ENCODE measurements at regions not wholly inside any gene's neighbourhood (a gene's known extent, or its start where the extent isn't known, plus 50 kb on each side); places are given as distances from the start of the nearest gene placed in this dataset.
"Not testable (repeated sequence)": the region's sequence is repeated elsewhere in the genome, so short reads cannot be mapped to it uniquely, and the experiment has no call there.

- DNase-seq (ENCODE audit: low read depth in 4 of 4, low spot score in 2 of 4): no peak
Observed at GRCh38 chr5:54404568-54404967, 50.9 kb upstream of the HSPB3 start.

DNA sequence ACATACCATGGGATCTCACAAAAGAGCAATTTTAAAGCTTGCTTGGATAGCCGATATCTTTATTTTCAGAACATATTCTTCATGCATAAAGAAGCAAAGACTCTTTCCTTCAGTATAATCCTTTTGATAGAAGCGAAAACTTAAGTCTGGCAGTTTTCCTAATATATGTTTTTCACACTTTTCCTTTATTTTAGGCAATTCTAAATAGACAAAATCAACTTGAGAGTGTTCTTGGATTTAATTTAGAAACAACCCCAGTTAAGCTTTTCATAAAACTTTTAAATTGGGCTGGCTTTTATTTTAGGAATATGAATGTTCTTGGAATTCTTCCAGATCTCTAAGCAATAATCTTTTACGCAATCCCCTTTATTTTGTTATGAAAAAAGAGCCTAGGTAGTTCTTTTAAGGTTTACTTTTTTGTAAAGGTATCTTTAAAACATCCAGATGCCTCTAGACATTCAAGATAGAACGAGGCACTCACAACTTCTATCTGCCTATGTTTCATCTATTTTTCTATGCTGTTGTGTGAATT is 51.5 kb upstream of the HSPB3 start:
- no peak for DNase-seq (ENCODE audit: low read depth in 4 of 4, low spot score in 2 of 4)

GRCh38 chr5:54403121-54403520 is 52.4 kb upstream of the HSPB3 start:
- DNase-seq (ENCODE audit: low read depth in 4 of 4, low spot score in 2 of 4): no peak

DNA sequence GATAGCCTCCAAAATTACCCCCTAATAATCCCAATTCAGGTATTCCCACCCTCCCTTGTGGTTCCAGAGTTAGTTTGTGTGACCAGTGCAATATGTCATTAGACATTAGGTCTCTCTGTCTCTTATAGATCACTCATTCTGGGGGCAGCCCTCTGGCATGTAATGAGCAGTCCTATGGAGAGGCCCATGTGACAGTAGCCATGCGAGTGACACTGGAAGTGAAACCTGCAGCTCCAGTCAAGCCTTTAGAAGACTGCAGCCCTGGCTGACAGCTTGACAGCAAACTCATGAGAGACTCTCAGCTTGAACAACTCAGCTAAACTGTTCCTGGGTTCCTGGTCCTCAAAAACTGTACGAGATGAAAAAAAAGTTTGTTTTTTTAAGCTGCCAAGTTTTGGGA is 54.0 kb upstream of the HSPB3 start:
- DNase-seq (ENCODE audit: low read depth in 4 of 4, low spot score in 2 of 4): no peak

DNA sequence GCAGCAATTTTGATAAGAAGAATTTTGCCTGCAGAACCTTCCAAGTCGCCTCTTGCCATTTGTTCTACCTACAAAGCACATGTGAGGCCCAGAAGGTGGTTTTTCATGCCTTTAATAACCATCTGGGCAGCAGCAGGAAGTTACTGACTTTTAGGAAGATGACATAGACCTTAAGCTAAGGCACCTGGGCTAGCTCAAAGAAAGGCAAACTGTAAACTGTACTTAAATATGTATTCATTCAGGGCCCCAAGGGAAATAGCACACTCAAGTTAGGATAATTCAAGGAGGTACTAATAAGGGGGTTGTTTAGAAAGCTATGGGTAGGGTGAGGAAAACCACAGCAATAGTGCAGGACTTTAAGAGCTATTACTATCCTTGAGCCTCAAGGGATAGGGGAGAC is 57.3 kb upstream of the HSPB3 start:
- DNase-seq (ENCODE audit: low read depth in 4 of 4, low spot score in 2 of 4): no peak

GRCh38 chr5:54397420-54397819 is 58.1 kb upstream of the HSPB3 start:
- no peak for DNase-seq (ENCODE audit: low read depth in 4 of 4, low spot score in 2 of 4)

GRCh38 chr5:54393007-54393406 is 62.5 kb upstream of the HSPB3 start:
- DNase-seq (ENCODE audit: low read depth in 4 of 4, low spot score in 2 of 4): not testable (repeated sequence)

- no peak for DNase-seq (ENCODE audit: low read depth in 4 of 4, low spot score in 2 of 4)
Observed at GRCh38 chr5:54390539-54391031, 64.9 kb upstream of the HSPB3 start.

- peak in 2 of 4 donors; percentile 13 to 19 for DNase-seq (ENCODE audit: low read depth in 4 of 4, low spot score in 2 of 4)
Observed at GRCh38 chr5:54390015-54390414, 65.5 kb upstream of the HSPB3 start.

DNA sequence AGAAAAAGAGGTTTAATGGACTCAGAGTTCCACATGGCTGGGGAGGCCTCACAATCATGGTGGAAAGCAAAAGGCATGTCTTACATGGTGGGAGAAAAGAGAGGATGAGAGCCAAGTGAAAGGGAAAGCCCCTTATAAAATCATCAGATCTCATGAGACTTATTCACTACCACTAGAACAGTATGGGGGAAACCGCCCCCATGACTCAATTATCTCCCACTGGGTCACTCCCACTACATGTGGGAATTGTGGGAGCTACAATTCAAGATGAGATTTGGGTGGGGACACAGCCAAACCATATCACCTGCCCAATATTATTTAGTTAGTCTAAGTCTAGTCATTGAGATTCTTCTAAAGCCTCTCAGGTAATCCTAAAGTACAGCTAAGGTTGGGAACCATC is 66.1 kb upstream of the HSPB3 start:
- DNase-seq (ENCODE audit: low read depth in 4 of 4, low spot score in 2 of 4): not testable (repeated sequence)

DNA sequence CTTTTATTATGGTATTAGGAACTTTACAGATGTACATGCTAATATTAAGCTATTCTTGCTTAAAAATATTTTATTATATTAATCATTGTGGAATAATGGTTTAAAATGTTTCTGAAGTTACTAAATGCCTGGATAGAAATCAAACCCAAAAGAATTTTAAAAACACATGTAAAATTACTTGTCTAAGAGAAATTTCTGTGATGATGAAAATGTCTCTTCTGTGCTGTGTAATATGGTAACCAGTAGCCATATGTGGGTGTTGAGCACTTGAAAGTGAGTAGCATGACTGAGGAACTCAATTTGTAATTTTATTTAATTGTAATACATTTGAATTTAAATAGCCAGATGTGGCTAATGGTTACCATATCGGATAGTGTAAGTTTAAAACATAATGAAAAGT is 66.7 kb upstream of the HSPB3 start:
- DNase-seq (ENCODE audit: low read depth in 4 of 4, low spot score in 2 of 4): no peak

GRCh38 chr5:54388409-54388808 is 67.1 kb upstream of the HSPB3 start:
- no peak for DNase-seq (ENCODE audit: low read depth in 4 of 4, low spot score in 2 of 4)

DNA sequence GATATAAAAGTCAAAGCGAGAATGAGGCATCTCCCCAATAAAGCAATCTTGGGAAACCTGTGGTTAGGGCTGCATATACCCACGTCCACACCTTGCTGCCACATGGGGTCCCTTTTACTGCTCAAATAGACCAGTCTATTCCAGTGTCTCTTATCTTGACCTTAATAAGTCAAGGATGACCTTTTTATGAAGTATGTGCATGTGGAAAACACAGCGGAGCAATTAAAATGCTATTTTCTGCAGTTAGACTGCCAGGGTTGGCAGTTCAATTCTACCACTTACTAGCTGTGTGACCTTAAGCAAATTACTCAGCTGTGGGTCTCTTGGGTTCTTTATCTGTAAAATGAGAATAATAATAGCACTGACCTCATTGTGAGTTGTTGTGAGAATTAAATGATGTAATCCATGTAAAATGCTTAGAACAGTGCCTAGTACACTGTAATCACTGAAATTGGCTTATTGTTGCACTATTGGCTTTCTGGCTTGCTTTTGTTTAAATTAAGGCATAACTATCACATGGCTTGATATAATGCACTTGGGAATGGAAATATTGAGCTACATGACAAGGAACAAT is 67.8 kb upstream of the HSPB3 start:
- no peak for DNase-seq (ENCODE audit: low read depth in 4 of 4, low spot score in 2 of 4)

GRCh38 chr5:54387031-54387430 is 68.5 kb upstream of the HSPB3 start:
- no peak for DNase-seq (ENCODE audit: low read depth in 4 of 4, low spot score in 2 of 4)

DNA sequence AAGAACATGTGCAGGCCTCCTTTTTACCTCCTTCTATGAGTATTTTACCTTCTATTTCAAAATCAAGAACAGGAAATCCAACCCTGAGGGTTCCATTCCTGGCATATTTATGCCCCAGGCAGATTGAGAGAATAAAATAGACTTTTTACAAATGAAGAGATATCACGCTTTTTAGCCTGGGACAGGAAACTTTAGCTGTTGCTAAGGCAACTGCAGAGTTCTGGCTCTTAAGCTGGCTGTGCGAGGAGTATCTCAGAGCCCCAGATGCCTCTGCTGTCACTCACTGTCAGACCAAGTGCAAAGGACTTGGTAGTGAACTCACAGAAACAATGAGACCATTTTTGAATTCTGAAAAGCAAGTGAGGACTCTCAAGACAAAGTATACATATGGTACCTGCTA is 69.5 kb upstream of the HSPB3 start:
- DNase-seq (ENCODE audit: low read depth in 4 of 4, low spot score in 2 of 4): no peak

DNA sequence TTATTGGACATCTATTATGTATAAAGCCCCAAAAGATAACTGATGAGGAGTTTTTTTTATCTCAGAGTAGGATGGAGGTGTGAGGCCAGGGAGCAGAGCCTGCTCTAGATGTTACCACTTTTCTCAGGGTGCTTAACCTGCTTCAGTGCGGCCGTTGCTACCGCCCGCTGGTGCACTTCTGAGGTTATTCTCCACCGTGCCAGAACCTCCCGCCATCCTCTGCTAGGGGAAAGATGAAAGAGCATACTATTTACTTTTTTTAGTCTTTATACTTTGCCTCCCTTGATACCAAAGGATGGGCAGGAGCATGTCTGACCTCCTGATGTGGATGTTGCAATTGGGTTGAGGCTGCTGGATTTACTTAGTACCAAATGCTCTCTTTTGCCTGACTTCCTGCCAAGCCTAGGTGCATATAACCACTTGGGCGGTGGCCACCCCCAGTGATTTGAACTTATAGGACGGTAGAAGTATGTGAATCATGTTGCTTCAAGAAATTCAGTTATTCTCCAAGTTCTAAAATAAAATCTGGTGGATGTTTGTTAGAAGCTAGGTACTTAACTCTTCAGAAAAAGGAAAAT is 71.1 kb upstream of the HSPB3 start:
- no peak for DNase-seq (ENCODE audit: low read depth in 4 of 4, low spot score in 2 of 4)

DNA sequence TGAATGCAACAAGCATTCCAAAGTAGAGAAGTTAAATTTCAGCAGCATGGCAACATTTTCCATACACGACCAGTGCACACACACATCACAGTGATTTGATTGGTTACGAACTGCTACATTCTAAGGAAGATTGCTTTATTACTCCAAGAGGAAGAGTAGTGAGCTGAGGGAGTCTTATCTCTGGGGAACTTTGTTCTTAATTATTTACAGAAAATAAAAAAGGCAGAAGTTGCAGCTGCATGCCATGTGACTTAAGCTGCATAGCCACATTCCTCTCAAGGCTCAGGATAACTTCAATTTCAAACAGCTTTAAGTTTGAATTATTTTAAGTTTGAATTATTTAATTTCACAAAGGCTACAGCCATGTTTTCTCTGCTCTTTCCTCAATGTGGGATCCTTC is 71.6 kb upstream of the HSPB3 start:
- DNase-seq (ENCODE audit: low read depth in 4 of 4, low spot score in 2 of 4): no peak

- DNase-seq (ENCODE audit: low read depth in 4 of 4, low spot score in 2 of 4): no peak
Observed at GRCh38 chr5:54383225-54383901, 72.1 kb upstream of the HSPB3 start.

DNA sequence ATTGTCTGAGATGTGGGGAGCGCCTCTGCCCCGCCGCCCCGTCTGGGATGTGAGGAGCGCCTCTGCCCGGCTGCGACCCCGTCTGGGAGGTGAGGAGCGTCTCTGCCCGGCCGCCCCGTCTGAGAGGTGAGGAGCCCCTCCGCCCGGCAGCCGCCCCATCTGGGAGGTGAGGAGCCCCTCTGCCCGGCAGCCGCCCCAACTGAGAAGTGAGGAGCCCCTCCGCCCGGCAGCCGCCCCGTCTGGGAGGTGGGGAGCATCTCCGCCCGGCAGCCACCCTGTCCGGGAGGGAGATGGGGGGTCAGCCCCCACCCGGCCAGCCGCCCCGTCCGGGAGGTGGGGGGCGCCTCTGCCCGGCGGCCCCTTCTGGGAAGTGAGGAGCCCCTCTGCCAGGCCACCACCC is 70.9 kb upstream of the ARL15 start:
- DNase-seq (ENCODE audit: low read depth in 4 of 4, low spot score in 2 of 4): not testable (repeated sequence)

DNA sequence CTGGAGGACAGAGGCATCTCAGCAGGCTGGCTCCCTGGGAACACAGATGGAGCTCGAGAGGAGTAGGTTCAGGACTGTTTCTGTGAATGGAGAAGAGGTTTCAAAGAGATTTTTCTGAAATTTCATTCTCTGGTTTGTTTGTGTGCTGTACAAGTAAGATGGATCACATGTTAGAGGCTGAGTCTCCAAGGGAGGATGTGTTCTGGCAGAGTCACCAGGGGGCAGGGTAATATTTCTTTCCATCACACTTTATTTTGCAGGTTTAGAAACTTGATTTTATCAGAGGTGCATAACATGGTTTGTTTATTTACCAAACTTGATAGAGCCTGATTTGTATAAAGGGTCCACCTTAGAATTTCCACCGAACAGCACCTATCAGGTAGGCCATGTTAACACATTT is 69.2 kb upstream of the ARL15 start:
- DNase-seq (ENCODE audit: low read depth in 4 of 4, low spot score in 2 of 4): no peak

DNA sequence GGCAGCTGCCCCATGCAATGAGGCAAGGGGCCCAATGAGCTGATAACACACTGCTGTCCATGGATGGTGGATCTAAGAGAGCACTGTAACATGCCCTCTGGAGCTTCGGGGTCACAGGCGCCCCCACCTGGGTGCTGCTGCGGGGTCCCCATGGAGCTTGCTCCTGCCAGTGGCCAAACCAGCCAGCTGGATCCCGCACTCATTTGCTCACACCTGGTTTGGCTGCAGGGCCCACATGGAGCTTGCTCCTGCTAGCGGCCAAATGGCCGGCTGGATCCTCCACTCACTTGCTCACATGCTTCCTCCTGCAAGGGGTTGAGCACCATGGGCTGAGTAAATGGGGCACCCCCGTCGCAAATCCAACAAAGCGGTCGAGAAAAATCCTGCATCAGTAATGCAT is 68.3 kb upstream of the ARL15 start:
- no peak for DNase-seq (ENCODE audit: low read depth in 4 of 4, low spot score in 2 of 4)

- DNase-seq (ENCODE audit: low read depth in 4 of 4, low spot score in 2 of 4): not testable (repeated sequence)
Observed at GRCh38 chr5:54377339-54377738, 67.0 kb upstream of the ARL15 start.

All from left renal cortex interstitium (tissue), 4 donors.